ENCODE measurements at regions not wholly inside any gene's neighbourhood (a gene's known extent, or its start where the extent isn't known, plus 50 kb on each side); places are given as distances from the start of the nearest gene placed in this dataset.

DNA sequence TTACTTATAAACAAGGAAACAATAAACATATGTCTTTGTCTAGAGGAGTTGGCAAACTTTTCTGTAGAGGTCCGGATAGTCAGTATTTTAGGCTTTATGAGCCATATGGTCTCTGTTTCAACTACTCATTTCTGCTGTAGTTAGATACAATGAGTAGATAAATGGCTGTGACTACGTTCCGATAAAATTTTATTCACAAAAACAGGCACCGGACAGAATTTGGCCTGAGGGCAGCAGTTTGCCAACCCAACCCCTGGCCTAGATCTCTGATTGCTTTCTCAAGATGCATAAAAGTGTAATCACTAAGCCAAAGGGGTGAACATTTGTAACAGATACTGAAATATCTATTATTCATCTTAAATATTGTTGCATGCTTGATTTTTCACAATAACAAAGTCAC lies 123.1 kb upstream of the ESRRG start:
- DNase-seq (ENCODE audit: low read depth) = no peak
- TF ChIP-seq, protein P1, sequence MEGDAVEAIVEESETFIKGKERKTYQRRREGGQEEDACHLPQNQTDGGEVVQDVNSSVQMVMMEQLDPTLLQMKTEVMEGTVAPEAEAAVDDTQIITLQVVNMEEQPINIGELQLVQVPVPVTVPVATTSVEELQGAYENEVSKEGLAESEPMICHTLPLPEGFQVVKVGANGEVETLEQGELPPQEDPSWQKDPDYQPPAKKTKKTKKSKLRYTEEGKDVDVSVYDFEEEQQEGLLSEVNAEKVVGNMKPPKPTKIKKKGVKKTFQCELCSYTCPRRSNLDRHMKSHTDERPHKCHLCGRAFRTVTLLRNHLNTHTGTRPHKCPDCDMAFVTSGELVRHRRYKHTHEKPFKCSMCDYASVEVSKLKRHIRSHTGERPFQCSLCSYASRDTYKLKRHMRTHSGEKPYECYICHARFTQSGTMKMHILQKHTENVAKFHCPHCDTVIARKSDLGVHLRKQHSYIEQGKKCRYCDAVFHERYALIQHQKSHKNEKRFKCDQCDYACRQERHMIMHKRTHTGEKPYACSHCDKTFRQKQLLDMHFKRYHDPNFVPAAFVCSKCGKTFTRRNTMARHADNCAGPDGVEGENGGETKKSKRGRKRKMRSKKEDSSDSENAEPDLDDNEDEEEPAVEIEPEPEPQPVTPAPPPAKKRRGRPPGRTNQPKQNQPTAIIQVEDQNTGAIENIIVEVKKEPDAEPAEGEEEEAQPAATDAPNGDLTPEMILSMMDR (IDR thresholded peaks at IDR 0.05; ENCODE audit: low read length, missing control alignments) = no peak
- H3K4me3 ChIP-seq (replicated peaks; ENCODE audit: low read depth, low read length) = no peak overlapping the region

DNA sequence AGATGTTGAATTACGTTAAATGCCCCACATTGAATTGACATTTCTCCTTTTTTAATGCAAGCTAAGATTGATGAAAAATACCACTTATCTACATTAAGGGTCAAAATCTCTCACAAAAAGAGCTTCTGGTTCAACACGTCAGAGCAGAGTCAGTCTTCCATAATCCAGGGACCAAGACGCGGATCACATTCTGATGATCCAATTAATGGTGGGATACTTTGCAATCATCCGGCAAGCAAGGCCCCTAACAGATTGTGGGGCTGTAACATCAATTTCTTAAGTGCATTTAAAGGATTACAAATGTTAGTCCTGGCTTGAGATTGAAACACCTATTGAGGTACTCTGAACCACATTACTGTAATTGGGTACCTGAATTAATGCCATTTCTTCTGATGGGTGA lies 120.2 kb upstream of the ESRRG start:
- no peak for DNase-seq (ENCODE audit: low read depth)
- no peak overlapping the region for H3K4me3 ChIP-seq (replicated peaks; ENCODE audit: low read depth, low read length)
- TF ChIP-seq, protein P1 (IDR thresholded peaks at IDR 0.05; ENCODE audit: low read length, missing control alignments) = no peak

DNA sequence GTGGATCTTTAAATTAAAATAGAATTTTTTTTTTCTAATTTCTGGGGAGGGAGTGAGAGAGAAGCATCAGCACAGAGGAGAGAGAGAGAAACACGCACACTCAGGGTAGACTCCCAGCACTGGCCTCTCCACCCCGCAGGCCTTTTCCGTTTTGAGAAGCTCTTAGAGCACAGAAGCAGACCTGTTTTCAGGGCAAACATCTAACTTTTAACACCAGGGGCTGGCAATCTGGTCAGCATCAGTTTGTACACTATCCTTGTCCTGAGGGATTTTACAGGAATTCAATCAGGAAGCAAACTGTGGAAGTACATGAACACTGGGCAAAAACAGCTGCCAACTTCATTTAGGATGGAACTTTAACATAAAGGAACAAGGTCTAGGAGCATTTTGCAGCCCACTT lies 117.9 kb upstream of the ESRRG start:
- no peak for DNase-seq (ENCODE audit: low read depth)
- TF ChIP-seq, protein P1 (IDR thresholded peaks at IDR 0.05; ENCODE audit: low read length, missing control alignments) = no peak
- H3K4me3 ChIP-seq (replicated peaks; ENCODE audit: low read depth, low read length) = no peak overlapping the region

DNA sequence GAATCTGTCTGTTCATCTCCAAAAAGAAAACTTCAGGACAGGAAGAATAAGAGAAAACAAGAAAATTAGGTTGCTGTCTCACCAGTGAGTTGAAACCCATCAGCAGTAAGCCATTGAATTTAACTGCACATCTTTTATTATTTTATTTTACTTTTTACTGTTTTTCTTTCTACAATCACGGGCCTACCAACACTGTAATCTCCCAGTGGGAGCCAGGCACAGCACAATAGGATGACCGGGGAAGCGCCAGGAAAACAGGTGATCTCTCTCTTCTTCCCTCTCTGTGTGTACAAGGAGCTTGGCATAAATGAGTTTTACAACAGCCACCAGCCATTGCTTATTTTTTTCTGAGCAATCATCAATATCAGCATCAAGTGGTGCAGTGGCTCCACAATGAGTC lies 113.1 kb upstream of the ESRRG start:
- DNase-seq (ENCODE audit: low read depth) = no peak
- TF ChIP-seq, protein P1 (IDR thresholded peaks at IDR 0.05; ENCODE audit: low read length, missing control alignments) = no peak
- H3K4me3 ChIP-seq (replicated peaks; ENCODE audit: low read depth, low read length) = no peak overlapping the region

DNA sequence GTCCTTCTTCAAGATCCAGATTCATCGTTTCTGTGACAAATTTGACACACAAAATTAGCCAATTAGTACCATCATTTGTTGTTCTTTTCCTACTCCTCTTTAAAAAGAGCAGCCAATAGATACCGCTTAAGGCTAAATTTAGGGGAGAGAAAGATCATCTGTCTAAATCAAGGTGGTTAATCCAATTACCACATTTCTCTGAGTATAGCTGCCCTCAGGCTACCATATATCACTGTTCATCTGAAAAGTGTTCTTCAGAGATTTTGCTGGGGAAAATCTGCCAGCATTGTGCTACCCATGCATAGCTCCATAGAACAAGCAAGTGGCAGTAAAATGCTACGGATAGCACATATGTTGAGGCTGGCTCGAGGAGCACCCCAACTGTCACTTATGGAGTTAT lies 110.3 kb upstream of the ESRRG start:
- no peak overlapping the region for H3K4me3 ChIP-seq (replicated peaks; ENCODE audit: low read depth, low read length)
- DNase-seq (ENCODE audit: low read depth) = no peak
- TF ChIP-seq, protein P1 (IDR thresholded peaks at IDR 0.05; ENCODE audit: low read length, missing control alignments) = no peak

DNA sequence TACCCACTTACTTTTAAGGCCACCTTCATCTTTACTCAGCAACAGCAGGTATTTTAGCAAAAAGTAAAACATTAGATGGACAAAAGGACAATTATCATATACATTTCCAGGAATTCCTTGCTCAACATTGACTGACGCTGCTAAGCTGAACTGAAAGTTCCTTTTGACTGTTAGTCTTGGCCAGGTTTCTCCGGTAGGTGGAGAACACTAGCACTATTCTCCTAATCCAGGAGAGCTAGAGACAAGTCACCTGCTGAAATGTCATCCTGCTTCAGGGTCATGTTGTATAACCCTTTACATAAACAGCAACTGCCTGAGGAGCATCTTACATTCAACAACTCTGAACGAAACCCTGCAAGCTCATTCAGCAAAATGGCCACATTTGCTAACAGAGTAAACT lies 109.0 kb upstream of the ESRRG start:
- TF ChIP-seq, protein P1 (IDR thresholded peaks at IDR 0.05; ENCODE audit: low read length, missing control alignments) = no peak
- H3K4me3 ChIP-seq (replicated peaks; ENCODE audit: low read depth, low read length) = no peak overlapping the region
- DNase-seq (ENCODE audit: low read depth) = no peak

DNA sequence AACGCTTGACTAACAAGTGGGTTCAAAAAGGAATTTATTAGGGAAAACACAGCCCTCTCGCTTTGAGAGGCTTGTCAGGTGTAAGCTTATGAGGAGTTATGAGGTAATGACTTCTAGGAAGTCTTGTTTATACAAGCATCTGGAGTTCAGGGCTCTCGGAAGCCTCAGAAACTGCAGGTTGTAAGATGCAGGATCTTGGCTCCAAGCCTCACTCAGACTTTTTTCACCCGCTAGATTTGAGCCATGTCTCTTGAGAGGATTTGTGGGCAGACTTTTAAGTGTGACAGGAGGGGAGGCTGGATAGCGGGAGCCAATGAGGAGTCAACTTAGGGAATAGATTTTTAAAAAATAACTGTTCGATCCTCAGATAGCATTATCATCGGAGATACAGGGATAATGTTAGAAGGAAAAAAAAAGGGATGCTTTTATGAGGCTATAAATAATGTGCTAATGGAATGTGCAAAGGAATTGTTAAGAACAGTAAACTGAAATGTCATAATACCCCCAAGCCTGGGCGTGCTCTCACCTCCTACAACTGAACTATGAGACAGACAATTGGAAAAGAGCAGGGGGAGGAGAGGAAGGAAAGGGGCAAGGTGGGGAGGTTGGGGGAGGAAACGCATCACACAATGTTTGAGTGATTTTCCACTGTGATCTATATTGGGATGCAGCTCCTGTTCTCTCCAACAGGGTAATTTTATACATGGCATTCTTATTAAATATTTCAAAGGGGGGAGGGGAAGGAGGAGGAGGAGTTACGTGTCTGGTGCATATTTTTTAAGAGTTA lies 107.4 kb upstream of the ESRRG start:
- no peak overlapping the region for H3K4me3 ChIP-seq (replicated peaks; ENCODE audit: low read depth, low read length)
- DNase-seq (ENCODE audit: low read depth) = no peak
- TF ChIP-seq, protein P1 (IDR thresholded peaks at IDR 0.05; ENCODE audit: low read length, missing control alignments) = no peak

All from fibroblast of pulmonary artery (primary cell).